ENCODE measurements at regions not wholly inside any gene's neighbourhood (a gene's known extent, or its start where the extent isn't known, plus 50 kb on each side); places are given as distances from the start of the nearest gene placed in this dataset.

DNA sequence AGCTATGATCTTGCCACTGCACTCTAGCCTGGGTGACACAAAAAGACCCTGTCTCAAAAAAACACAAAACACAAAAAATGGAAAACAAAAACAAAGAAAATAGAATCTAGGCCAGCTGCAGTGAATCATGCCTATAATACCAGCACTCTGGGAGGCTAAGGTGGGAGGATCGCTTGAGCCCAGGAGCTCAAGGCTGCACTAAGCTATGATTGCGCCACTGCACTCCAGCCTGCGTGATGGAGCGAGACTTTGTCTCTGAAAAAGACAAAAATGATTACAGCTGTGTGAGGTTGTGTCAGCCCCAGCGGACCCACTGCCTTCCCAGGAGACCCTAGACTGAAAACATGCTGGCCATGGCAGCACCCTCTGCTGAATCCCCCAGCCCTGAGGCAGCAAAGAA, 80.2 kb upstream of the ZBTB40 start:
- TF ChIP-seq, protein P1, sequence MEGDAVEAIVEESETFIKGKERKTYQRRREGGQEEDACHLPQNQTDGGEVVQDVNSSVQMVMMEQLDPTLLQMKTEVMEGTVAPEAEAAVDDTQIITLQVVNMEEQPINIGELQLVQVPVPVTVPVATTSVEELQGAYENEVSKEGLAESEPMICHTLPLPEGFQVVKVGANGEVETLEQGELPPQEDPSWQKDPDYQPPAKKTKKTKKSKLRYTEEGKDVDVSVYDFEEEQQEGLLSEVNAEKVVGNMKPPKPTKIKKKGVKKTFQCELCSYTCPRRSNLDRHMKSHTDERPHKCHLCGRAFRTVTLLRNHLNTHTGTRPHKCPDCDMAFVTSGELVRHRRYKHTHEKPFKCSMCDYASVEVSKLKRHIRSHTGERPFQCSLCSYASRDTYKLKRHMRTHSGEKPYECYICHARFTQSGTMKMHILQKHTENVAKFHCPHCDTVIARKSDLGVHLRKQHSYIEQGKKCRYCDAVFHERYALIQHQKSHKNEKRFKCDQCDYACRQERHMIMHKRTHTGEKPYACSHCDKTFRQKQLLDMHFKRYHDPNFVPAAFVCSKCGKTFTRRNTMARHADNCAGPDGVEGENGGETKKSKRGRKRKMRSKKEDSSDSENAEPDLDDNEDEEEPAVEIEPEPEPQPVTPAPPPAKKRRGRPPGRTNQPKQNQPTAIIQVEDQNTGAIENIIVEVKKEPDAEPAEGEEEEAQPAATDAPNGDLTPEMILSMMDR (IDR thresholded peaks at IDR 0.05; ENCODE audit: low read length), result no peak
- no peak for TF ChIP-seq EZH2 (IDR thresholded peaks at IDR 0.05; ENCODE audit: borderline replicate concordance, low read length)

Measured in OCI-LY1 (cell line).